Stimulated activated CD4-positive, alpha-beta T cell treated with anti-CD3 and anti-CD28 coated beads, Interleukin-2, amount 100 ng/mL, for 4 hours (primary cell): ENCODE measurements at regions not wholly inside any gene's neighbourhood (a gene's known extent, or its start where the extent isn't known, plus 50 kb on each side); places are given as distances from the start of the nearest gene placed in this dataset.

Experiments used
- DNase-seq: peaks from one replicate; pipeline ENCODE4 v3.0.0-alpha.2; 2020; ENCODE audit warnings: low read depth

- no peak for DNase-seq
Measured at GRCh38 chrX:149152941-149153340, 352.2 kb downstream of the IDS start.

GRCh38 chrX:149151805-149152757, 353.0 kb downstream of the IDS start:
- DNase-seq: no peak

GRCh38 chrX:149145845-149146285, 359.2 kb downstream of the IDS start:
- DNase-seq: no peak

- DNase-seq: no peak
Measured at GRCh38 chrX:149131774-149132173, 373.3 kb downstream of the IDS start.

- no peak for DNase-seq
Measured at GRCh38 chrX:149129767-149130166, 375.3 kb downstream of the IDS start.

GRCh38 chrX:149124526-149125108, 380.5 kb downstream of the IDS start:
- DNase-seq: no peak

GRCh38 chrX:149121206-149121920, 383.7 kb downstream of the IDS start:
- DNase-seq: no peak

- no peak for DNase-seq
Measured at GRCh38 chrX:149120459-149120858, 384.6 kb downstream of the IDS start.

GRCh38 chrX:149114874-149115273, 390.2 kb downstream of the IDS start:
- no peak for DNase-seq

- DNase-seq: no peak
Measured at GRCh38 chrX:149114001-149114400, 391.1 kb downstream of the IDS start.

GRCh38 chrX:149097786-149098185, 407.3 kb downstream of the IDS start:
- DNase-seq: no peak

- DNase-seq: no peak
Measured at GRCh38 chrX:149092179-149092578, 412.9 kb downstream of the IDS start.

- DNase-seq: no peak
Measured at GRCh38 chrX:149079805-149080406, 425.2 kb downstream of the IDS start.

- DNase-seq: no peak
Measured at GRCh38 chrX:149074398-149074797, 430.7 kb downstream of the IDS start.

- DNase-seq: no peak
Measured at GRCh38 chrX:149073479-149073878, 431.6 kb downstream of the IDS start.

- DNase-seq: no peak
Measured at GRCh38 chrX:149069899-149070298, 435.2 kb downstream of the IDS start.

- DNase-seq: no peak
Measured at GRCh38 chrX:149060921-149061320, 444.2 kb downstream of the IDS start.
